ENCODE measurements at regions not wholly inside any gene's neighbourhood (a gene's known extent, or its start where the extent isn't known, plus 50 kb on each side); places are given as distances from the start of the nearest gene placed in this dataset.
"Not testable (repeated sequence)": the region's sequence is repeated elsewhere in the genome, so short reads cannot be mapped to it uniquely, and the experiment has no call there.

GRCh38 chr12:96085475-96085874 lies 50.1 kb upstream of the LTA4H start:
- no peak for DNase-seq

- DNase-seq = not testable (repeated sequence)
Observed at GRCh38 chr12:96086190-96086589, 50.8 kb upstream of the LTA4H start.

GRCh38 chr12:96091833-96092232 lies 56.4 kb upstream of the LTA4H start:
- no peak for DNase-seq

- DNase-seq = no peak
Observed at GRCh38 chr12:96093543-96094196, 58.3 kb upstream of the LTA4H start.

- DNase-seq = no peak
Observed at GRCh38 chr12:96094201-96094600, 58.8 kb upstream of the LTA4H start.

GRCh38 chr12:96098631-96099030 lies 63.2 kb upstream of the LTA4H start:
- no peak for DNase-seq

- no peak for DNase-seq
Observed at GRCh38 chr12:96099421-96099820, 64.0 kb upstream of the LTA4H start.

GRCh38 chr12:96099986-96100385 lies 64.6 kb upstream of the LTA4H start:
- DNase-seq = no peak

- no peak for DNase-seq
Observed at GRCh38 chr12:96101806-96102205, 66.4 kb upstream of the LTA4H start.

- no peak for DNase-seq
Observed at GRCh38 chr12:96103067-96103644, 67.8 kb upstream of the LTA4H start.

- peak; percentile 91 for DNase-seq
Observed at GRCh38 chr12:96104566-96104965, 69.2 kb upstream of the LTA4H start.

GRCh38 chr12:96106137-96106536 lies 70.8 kb upstream of the LTA4H start:
- no peak for DNase-seq

- no peak for DNase-seq
Observed at GRCh38 chr12:96107236-96107635, 71.8 kb upstream of the LTA4H start.

- no peak for DNase-seq
Observed at GRCh38 chr12:96108321-96108720, 72.9 kb upstream of the LTA4H start.

- DNase-seq = not testable (repeated sequence)
Observed at GRCh38 chr12:96108941-96109340, 73.6 kb upstream of the LTA4H start.

- DNase-seq = no peak
Observed at GRCh38 chr12:96112733-96113132, 77.3 kb upstream of the LTA4H start.

- DNase-seq = no peak
Observed at GRCh38 chr12:96117460-96117859, 76.7 kb upstream of the ELK3 start.

- no peak for DNase-seq
Observed at GRCh38 chr12:96120359-96121100, 73.6 kb upstream of the ELK3 start.

- DNase-seq = no peak
Observed at GRCh38 chr12:96121271-96121711, 72.9 kb upstream of the ELK3 start.

- DNase-seq = not testable (repeated sequence)
Observed at GRCh38 chr12:96128292-96128691, 65.9 kb upstream of the ELK3 start.

- no peak for DNase-seq
Observed at GRCh38 chr12:96130396-96131059, 63.6 kb upstream of the ELK3 start.

- no peak for DNase-seq
Observed at GRCh38 chr12:96131230-96131788, 62.9 kb upstream of the ELK3 start.

- DNase-seq = no peak
Observed at GRCh38 chr12:96132819-96133218, 61.4 kb upstream of the ELK3 start.

Data from NCI-H524 treated with DMSO at 0.1 percent for 48 hours (cell line).